ENCODE measurements at regions not wholly inside any gene's neighbourhood (a gene's known extent, or its start where the extent isn't known, plus 50 kb on each side); places are given as distances from the start of the nearest gene placed in this dataset.
"Not testable (repeated sequence)": the region's sequence is repeated elsewhere in the genome, so short reads cannot be mapped to it uniquely, and the experiment has no call there.

- no peak for DNase-seq (ENCODE audit: low spot score)
Observed at GRCh38 chr1:60915441-60915840, 166.9 kb upstream of the NFIA start.

- no peak for DNase-seq (ENCODE audit: low spot score)
Observed at GRCh38 chr1:60914982-60915381, 167.4 kb upstream of the NFIA start.

GRCh38 chr1:60913708-60914107 lies 168.7 kb upstream of the NFIA start:
- not testable (repeated sequence) for DNase-seq (ENCODE audit: low spot score)

- DNase-seq (ENCODE audit: low spot score), result no peak
Observed at GRCh38 chr1:60913039-60913438, 169.3 kb upstream of the NFIA start.

- no peak for DNase-seq (ENCODE audit: low spot score)
Observed at GRCh38 chr1:60911966-60912697, 170.2 kb upstream of the NFIA start.

GRCh38 chr1:60908159-60908558 lies 174.2 kb upstream of the NFIA start:
- no peak for DNase-seq (ENCODE audit: low spot score)

GRCh38 chr1:60906526-60906925 lies 175.8 kb upstream of the NFIA start:
- DNase-seq (ENCODE audit: low spot score), result no peak

- no peak for DNase-seq (ENCODE audit: low spot score)
Observed at GRCh38 chr1:60906039-60906438, 176.3 kb upstream of the NFIA start.

GRCh38 chr1:60904099-60904851 lies 178.1 kb upstream of the NFIA start:
- DNase-seq (ENCODE audit: low spot score), result no peak

GRCh38 chr1:60903591-60903990 lies 178.8 kb upstream of the NFIA start:
- no peak for DNase-seq (ENCODE audit: low spot score)

GRCh38 chr1:60899464-60899863 lies 182.9 kb upstream of the NFIA start:
- no peak for DNase-seq (ENCODE audit: low spot score)

- no peak for DNase-seq (ENCODE audit: low spot score)
Observed at GRCh38 chr1:60898987-60899386, 183.4 kb upstream of the NFIA start.

- DNase-seq (ENCODE audit: low spot score), result no peak
Observed at GRCh38 chr1:60898413-60898812, 183.9 kb upstream of the NFIA start.

GRCh38 chr1:60896701-60897363 lies 185.5 kb upstream of the NFIA start:
- DNase-seq (ENCODE audit: low spot score), result no peak

GRCh38 chr1:60895701-60896100 lies 186.7 kb upstream of the NFIA start:
- DNase-seq (ENCODE audit: low spot score), result no peak

GRCh38 chr1:60895252-60895651 lies 187.1 kb upstream of the NFIA start:
- DNase-seq (ENCODE audit: low spot score), result no peak

- no peak for DNase-seq (ENCODE audit: low spot score)
Observed at GRCh38 chr1:60894741-60895140, 187.6 kb upstream of the NFIA start.

GRCh38 chr1:60894130-60894529 lies 188.2 kb upstream of the NFIA start:
- DNase-seq (ENCODE audit: low spot score), result no peak

- DNase-seq (ENCODE audit: low spot score), result no peak
Observed at GRCh38 chr1:60893136-60893930, 189.0 kb upstream of the NFIA start.

- DNase-seq (ENCODE audit: low spot score), result no peak
Observed at GRCh38 chr1:60891765-60892164, 190.6 kb upstream of the NFIA start.

- DNase-seq (ENCODE audit: low spot score), result no peak
Observed at GRCh38 chr1:60891281-60891680, 191.1 kb upstream of the NFIA start.

GRCh38 chr1:60890664-60891063 lies 191.7 kb upstream of the NFIA start:
- no peak for DNase-seq (ENCODE audit: low spot score)

All from A172 (cell line).